PC-3 (cell line): ENCODE measurements at regions not wholly inside any gene's neighbourhood (a gene's known extent, or its start where the extent isn't known, plus 50 kb on each side); places are given as distances from the start of the nearest gene placed in this dataset.

ENCODE experiments used
- EZH2 ChIP-seq: fragments of 300-600 bp; sonication (generic); IDR thresholded peaks from one replicate; pipeline ENCODE4 v1.6.1; 2017; ENCODE audit warnings: antibody characterized with exemption, mild to moderate bottlenecking, low read length; ENCODE audit not compliant: unreplicated experiment
- TF ChIP-seq, protein P1 (sequence below): fragments of 300-600 bp; sonication (generic); conservative IDR thresholded peaks from 2 replicates; pipeline ENCODE4 v1.5.1; 2017; ENCODE audit warnings: antibody characterized with exemption, low read depth, mild to moderate bottlenecking, low read length

DNA sequence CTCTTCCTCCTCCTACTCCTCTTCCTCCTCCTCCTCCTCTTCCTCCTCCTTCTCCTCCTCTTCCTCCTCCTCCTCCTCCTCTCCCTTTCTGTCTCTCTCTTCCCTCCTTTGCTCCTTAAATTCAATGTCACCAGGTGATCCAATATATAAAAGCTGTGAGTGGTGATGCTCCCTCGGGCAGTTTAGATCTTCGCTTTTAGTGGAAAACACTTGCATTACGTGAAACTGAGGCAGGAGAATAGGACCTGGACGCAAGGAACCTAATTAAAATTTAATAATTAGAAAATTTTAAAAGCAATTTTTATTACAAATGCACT lies 279.7 kb downstream of the XXYLT1 start:
- TF ChIP-seq, protein P1, sequence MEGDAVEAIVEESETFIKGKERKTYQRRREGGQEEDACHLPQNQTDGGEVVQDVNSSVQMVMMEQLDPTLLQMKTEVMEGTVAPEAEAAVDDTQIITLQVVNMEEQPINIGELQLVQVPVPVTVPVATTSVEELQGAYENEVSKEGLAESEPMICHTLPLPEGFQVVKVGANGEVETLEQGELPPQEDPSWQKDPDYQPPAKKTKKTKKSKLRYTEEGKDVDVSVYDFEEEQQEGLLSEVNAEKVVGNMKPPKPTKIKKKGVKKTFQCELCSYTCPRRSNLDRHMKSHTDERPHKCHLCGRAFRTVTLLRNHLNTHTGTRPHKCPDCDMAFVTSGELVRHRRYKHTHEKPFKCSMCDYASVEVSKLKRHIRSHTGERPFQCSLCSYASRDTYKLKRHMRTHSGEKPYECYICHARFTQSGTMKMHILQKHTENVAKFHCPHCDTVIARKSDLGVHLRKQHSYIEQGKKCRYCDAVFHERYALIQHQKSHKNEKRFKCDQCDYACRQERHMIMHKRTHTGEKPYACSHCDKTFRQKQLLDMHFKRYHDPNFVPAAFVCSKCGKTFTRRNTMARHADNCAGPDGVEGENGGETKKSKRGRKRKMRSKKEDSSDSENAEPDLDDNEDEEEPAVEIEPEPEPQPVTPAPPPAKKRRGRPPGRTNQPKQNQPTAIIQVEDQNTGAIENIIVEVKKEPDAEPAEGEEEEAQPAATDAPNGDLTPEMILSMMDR, result no peak
- TF ChIP-seq EZH2, result no peak
